ENCODE measurements at regions not wholly inside any gene's neighbourhood (a gene's known extent, or its start where the extent isn't known, plus 50 kb on each side); places are given as distances from the start of the nearest gene placed in this dataset.
"Not testable (repeated sequence)": the region's sequence is repeated elsewhere in the genome, so short reads cannot be mapped to it uniquely, and the experiment has no call there.

GRCh38 chr2:175792881-175793280 is 209.2 kb downstream of the LNPK start:
- Histone ChIP-seq H3K27ac (no peak overlapping the region), H3K4me3 (no peak overlapping the region)

GRCh38 chr2:175792199-175792598 is 209.9 kb downstream of the LNPK start:
- H3K27ac ChIP-seq: no peak overlapping the region
- no peak overlapping the region for H3K4me3 ChIP-seq

GRCh38 chr2:175786471-175787124 is 215.5 kb downstream of the LNPK start:
- Histone ChIP-seq H3K4me3 (no peak overlapping the region), H3K27ac (no peak overlapping the region)

- not testable (repeated sequence) for H3K4me3 ChIP-seq, H3K27ac ChIP-seq
Measured at GRCh38 chr2:175777337-175777736, 224.7 kb downstream of the LNPK start.

- no peak overlapping the region for H3K27ac ChIP-seq
- no peak overlapping the region for H3K4me3 ChIP-seq
Measured at GRCh38 chr2:175769200-175769599, 232.9 kb downstream of the LNPK start.

- Histone ChIP-seq H3K27ac (no peak overlapping the region), H3K4me3 (no peak overlapping the region)
Measured at GRCh38 chr2:175766880-175767279, 235.2 kb downstream of the LNPK start.

GRCh38 chr2:175755656-175756386 is 246.2 kb downstream of the LNPK start:
- H3K27ac ChIP-seq: no peak overlapping the region

GRCh38 chr2:175755169-175755568 is 246.9 kb downstream of the LNPK start:
- H3K27ac ChIP-seq: no peak overlapping the region
- no peak overlapping the region for H3K4me3 ChIP-seq

More at GRCh38 chr2:175755656-175756386, 246.2 kb downstream of the LNPK start:
- no peak overlapping the region for H3K4me3 ChIP-seq

GRCh38 chr2:175750195-175750594 is 251.9 kb downstream of the LNPK start:
- H3K27ac ChIP-seq: no peak overlapping the region
- no peak overlapping the region for H3K4me3 ChIP-seq

GRCh38 chr2:175745911-175746310 is 256.2 kb downstream of the LNPK start:
- Histone ChIP-seq H3K4me3 (no peak overlapping the region), H3K27ac (no peak overlapping the region)

- H3K27ac ChIP-seq: no peak overlapping the region
- H3K4me3 ChIP-seq: no peak overlapping the region
Measured at GRCh38 chr2:175744000-175744399, 258.1 kb downstream of the LNPK start.

GRCh38 chr2:175743011-175743410 is 259.1 kb downstream of the LNPK start:
- no peak overlapping the region for H3K4me3 ChIP-seq
- no peak overlapping the region for H3K27ac ChIP-seq

- H3K27ac ChIP-seq: no peak overlapping the region
- no peak overlapping the region for H3K4me3 ChIP-seq
Measured at GRCh38 chr2:175742367-175742766, 259.7 kb downstream of the LNPK start.

GRCh38 chr2:175741164-175741563 is 260.9 kb downstream of the LNPK start:
- no peak overlapping the region for H3K27ac ChIP-seq
- H3K4me3 ChIP-seq: no peak overlapping the region

- Histone ChIP-seq H3K4me3 (no peak overlapping the region), H3K27ac (no peak overlapping the region)
Measured at GRCh38 chr2:175737722-175738361, 264.2 kb downstream of the LNPK start.

GRCh38 chr2:175734686-175735085 is 267.4 kb downstream of the LNPK start:
- no peak overlapping the region for H3K27ac ChIP-seq

GRCh38 chr2:175732531-175732930 is 269.5 kb downstream of the LNPK start:
- H3K4me3 ChIP-seq: no peak overlapping the region
- no peak overlapping the region for H3K27ac ChIP-seq

More at GRCh38 chr2:175734686-175735085, 267.4 kb downstream of the LNPK start:
- H3K4me3 ChIP-seq: no peak overlapping the region

- H3K4me3 ChIP-seq: no peak overlapping the region
Measured at GRCh38 chr2:175730050-175730449, 272.0 kb downstream of the LNPK start.

GRCh38 chr2:175729049-175729706 is 272.9 kb downstream of the LNPK start:
- H3K27ac ChIP-seq: no peak overlapping the region
- H3K4me3 ChIP-seq: no peak overlapping the region

More at GRCh38 chr2:175730050-175730449, 272.0 kb downstream of the LNPK start:
- H3K27ac ChIP-seq: no peak overlapping the region

- no peak overlapping the region for H3K27ac ChIP-seq
- H3K4me3 ChIP-seq: no peak overlapping the region
Measured at GRCh38 chr2:175728032-175728431, 274.0 kb downstream of the LNPK start.
